H1 (cell line): ENCODE measurements at regions not wholly inside any gene's neighbourhood (a gene's known extent, or its start where the extent isn't known, plus 50 kb on each side); places are given as distances from the start of the nearest gene placed in this dataset.

Experiments
- CTCF ChIA-PET: fragments of 300-600 bp; sonication (Branson Sonifier 250); formaldehyde crosslinking; loops from one replicate; lab custom pipeline; 2021; ENCODE audit not compliant: partially characterized antibody; lab: Charles Lee
- POLR2A ChIA-PET: fragments of 300-600 bp; sonication (Branson Sonifier 250); formaldehyde crosslinking; loops from one replicate; lab custom pipeline; 2021; ENCODE audit warnings: inconsistent platforms; ENCODE audit not compliant: partially characterized antibody; lab: Charles Lee
- DNase-seq, 2 experiments: peaks; one replicate each; pipeline versions ENCODE4 v3.0.0 to v3.0.0-alpha.2; 2010 to 2022; ENCODE audit warnings: low spot score in 2 of 2, low read depth in 1 of 2, mixed read lengths in 1 of 2
- FAIRE-seq: peaks from 2 replicates; lab custom pipeline; 2011; peaks lifted over from hg19 to GRCh38; lab: Jason Lieb, UNC
- H2AFZ ChIP-seq: 2 replicates; pipeline ENCODE4 v1.8.1; 2012; ENCODE audit warnings: low read length, inconsistent platforms
- H2AK5ac ChIP-seq: 2 replicates; pipeline ENCODE4 v1.6.1; 2013; ENCODE audit warnings: low read depth, low read length
- H2BK120ac ChIP-seq: replicated peaks from 2 replicates; pipeline ENCODE3; 2013; ENCODE audit warnings: low read depth, low read length, inconsistent platforms
- H2BK12ac ChIP-seq: 2 replicates; pipeline ENCODE4 v1.6.1; 2013; ENCODE audit warnings: low read depth, low read length
- H2BK15ac ChIP-seq: 2 replicates; pipeline ENCODE4 v1.6.1; 2013; ENCODE audit warnings: low read length
- H2BK20ac ChIP-seq: 2 replicates; pipeline ENCODE4 v1.6.1; 2013; ENCODE audit warnings: low read length
- H2BK5ac ChIP-seq: 2 replicates; pipeline ENCODE4 v1.6.1; 2013; ENCODE audit warnings: low read depth, low read length
- H3K14ac ChIP-seq: 2 replicates; pipeline ENCODE4 v1.6.1; 2013; ENCODE audit warnings: inconsistent platforms; ENCODE audit not compliant: insufficient read length
- H3K18ac ChIP-seq: 2 replicates; pipeline ENCODE4 v1.6.1; 2013; ENCODE audit warnings: low read length; ENCODE audit errors: extremely low read depth
- H3K23ac ChIP-seq: 2 replicates; pipeline ENCODE4 v1.6.1; 2013; ENCODE audit warnings: inconsistent platforms; ENCODE audit not compliant: insufficient read length
- H3K23me2 ChIP-seq: 2 replicates; pipeline ENCODE4 v1.6.1; 2013; ENCODE audit warnings: low read depth, low read length
- H3K27ac ChIP-seq: 2 replicates; pipeline ENCODE4 v1.6.1; 2011; ENCODE audit warnings: low read depth, low read length, inconsistent platforms
- H3K27me3 ChIP-seq, 4 experiments: replicated peaks in 1 of 4; 1 replicate in 1 of 4; 2 replicates in 3 of 4; pipeline versions ENCODE4 v1.6.1 to v1.8.1; 2011 to 2013; ENCODE audit warnings: low read length in 3 of 4, mild to moderate bottlenecking in 3 of 4, inconsistent platforms in 2 of 4, mixed read lengths in 2 of 4, moderate library complexity in 1 of 4; ENCODE audit not compliant: control insufficient read depth in 3 of 4, insufficient read depth in 3 of 4; ENCODE audit errors: extremely low read depth in 1 of 4
- H3K36me3 ChIP-seq, 4 experiments: 2 replicates each; pipeline versions ENCODE4 v1.6.1 to v1.8.1; 2011 to 2013; ENCODE audit warnings: mild to moderate bottlenecking in 4 of 4, low read length in 3 of 4, moderate library complexity in 2 of 4, control low read depth in 1 of 4, inconsistent platforms in 1 of 4; ENCODE audit not compliant: insufficient read depth in 4 of 4, control insufficient read depth in 2 of 4
- H3K4ac ChIP-seq: replicated peaks from 2 replicates; pipeline ENCODE3; 2013; ENCODE audit warnings: low read length, low read depth, mixed read lengths, inconsistent platforms; ENCODE audit not compliant: insufficient read length
- H3K4me1 ChIP-seq, 4 experiments: replicated peaks in 1 of 4; 1 replicate in 1 of 4; 2 replicates in 3 of 4; pipeline versions ENCODE4 v1.6.1 to v1.8.1; 2011 to 2013; ENCODE audit warnings: low read length in 3 of 4, inconsistent platforms in 2 of 4, mixed read lengths in 1 of 4; ENCODE audit not compliant: insufficient read depth in 4 of 4, control insufficient read depth in 3 of 4
- H3K4me2 ChIP-seq, 2 experiments: 2 replicates each; pipeline versions ENCODE4 v1.6.1 to v1.8.1; 2011 to 2013; ENCODE audit warnings: low read depth in 2 of 2, low read length in 2 of 2, control low read depth in 1 of 2, inconsistent platforms in 1 of 2, mild to moderate bottlenecking in 1 of 2; ENCODE audit not compliant: insufficient read depth in 1 of 2
- H3K4me3 ChIP-seq, 4 experiments: fragments of 200-600, 300-600 bp in 1 of 4; sonication (generic), shearing (Covaris generic), sonication (Bioruptor Twin) in 1 of 4; 2 replicates each; pipeline versions ENCODE4 v1.5.1 to v1.8.1; 2011 to 2016; ENCODE audit warnings: low read length in 4 of 4, low read depth in 3 of 4, control low read depth in 2 of 4, inconsistent platforms in 2 of 4, mild to moderate bottlenecking in 2 of 4, mixed read lengths in 1 of 4, moderate library complexity in 1 of 4; ENCODE audit not compliant: insufficient read depth in 2 of 4; ENCODE audit errors: extremely low read depth in 1 of 4
- H3K56ac ChIP-seq: replicated peaks from 2 replicates; pipeline ENCODE3; 2013; ENCODE audit warnings: low read depth, mild to moderate bottlenecking, mixed read lengths, low read length, inconsistent platforms; ENCODE audit not compliant: insufficient read length
- H3K79me1 ChIP-seq: 2 replicates; pipeline ENCODE4 v1.6.1; 2013; ENCODE audit warnings: low read depth, low read length, control low read depth
- H3K79me2 ChIP-seq, 2 experiments: 2 replicates each; pipeline versions ENCODE4 v1.6.1 to v1.8.1; 2012 to 2013; ENCODE audit warnings: low read length in 2 of 2, mild to moderate bottlenecking in 2 of 2, inconsistent platforms in 1 of 2; ENCODE audit not compliant: insufficient read depth in 2 of 2, control insufficient read depth in 1 of 2
- H3K9ac ChIP-seq, 4 experiments: replicated peaks in 1 of 4; 1 replicate in 1 of 4; 2 replicates in 3 of 4; pipeline versions ENCODE4 v1.6.1 to v1.8.1; 2011 to 2013; ENCODE audit warnings: low read depth in 3 of 4, low read length in 3 of 4, control low read depth in 2 of 4, mild to moderate bottlenecking in 2 of 4, moderate library complexity in 2 of 4, inconsistent platforms in 1 of 4; ENCODE audit errors: extremely low read depth in 1 of 4
- H3K9me3 ChIP-seq, 2 experiments: 2 replicates each; pipeline versions ENCODE4 v1.6.1 to v1.8.1; 2012 to 2013; ENCODE audit warnings: mild to moderate bottlenecking in 2 of 2, moderate library complexity in 2 of 2, control low read depth in 1 of 2, inconsistent platforms in 1 of 2, low read depth in 1 of 2, low read length in 1 of 2, mixed read lengths in 1 of 2; ENCODE audit not compliant: insufficient read depth in 2 of 2
- H4K20me1 ChIP-seq, 2 experiments: replicated peaks in 1 of 2; 2 replicates each; pipeline versions ENCODE3 to v1.8.1; 2011 to 2013; ENCODE audit warnings: inconsistent platforms in 2 of 2, low read length in 2 of 2, mild to moderate bottlenecking in 1 of 2; ENCODE audit not compliant: insufficient read depth in 2 of 2, control insufficient read depth in 1 of 2
- H4K5ac ChIP-seq: 2 replicates; pipeline ENCODE4 v1.6.1; 2013; ENCODE audit warnings: low read length, low read depth, mixed read lengths, inconsistent platforms; ENCODE audit not compliant: insufficient read length
- H4K8ac ChIP-seq: 2 replicates; pipeline ENCODE4 v1.8.0; 2013; ENCODE audit warnings: mild to moderate bottlenecking, moderate library complexity, low read length, inconsistent platforms; ENCODE audit not compliant: insufficient read depth; ENCODE audit errors: extremely low read depth
- H4K91ac ChIP-seq: replicated peaks from 2 replicates; pipeline ENCODE3; 2013; ENCODE audit warnings: low read length, mixed read lengths, inconsistent platforms; ENCODE audit not compliant: insufficient read length
- CEBPB ChIP-seq: IDR thresholded peaks from 2 replicates; pipeline ENCODE4 v1.6.1; 2012; ENCODE audit warnings: low read depth, low read length
- SUZ12 ChIP-seq: fragments of 200-600 bp; sonication (generic); IDR thresholded peaks from 2 replicates; pipeline ENCODE4 v1.6.1; 2012; ENCODE audit warnings: mild to moderate bottlenecking, inconsistent platforms, low read length, moderate library complexity, mixed read lengths
- WGBS, 2 experiments: shearing (Covaris generic) in 1 of 2; methylation state at CpG; one replicate each; pipeline versions ENCODE4 v1.1.6 to v1.1.7; 2013 to 2015; ENCODE audit warnings: low lambda C conversion rate in 2 of 2, mixed read lengths in 2 of 2, inconsistent platforms in 1 of 2, low coverage in 1 of 2, missing lambda C conversion rate in 1 of 2; ENCODE audit not compliant: insufficient replicate concordance in 2 of 2, insufficient coverage in 1 of 2, insufficient read length in 1 of 2; ENCODE audit errors: extremely low coverage in 1 of 2, missing lambda C conversion rate in 1 of 2; 5-methylcytosine and 5-hydroxymethylcytosine counted together
- TF ChIP-seq, protein P1 (sequence below): IDR thresholded peaks from 2 replicates; pipeline ENCODE4 v1.6.1; 2012; ENCODE audit warnings: inconsistent platforms

DNA sequence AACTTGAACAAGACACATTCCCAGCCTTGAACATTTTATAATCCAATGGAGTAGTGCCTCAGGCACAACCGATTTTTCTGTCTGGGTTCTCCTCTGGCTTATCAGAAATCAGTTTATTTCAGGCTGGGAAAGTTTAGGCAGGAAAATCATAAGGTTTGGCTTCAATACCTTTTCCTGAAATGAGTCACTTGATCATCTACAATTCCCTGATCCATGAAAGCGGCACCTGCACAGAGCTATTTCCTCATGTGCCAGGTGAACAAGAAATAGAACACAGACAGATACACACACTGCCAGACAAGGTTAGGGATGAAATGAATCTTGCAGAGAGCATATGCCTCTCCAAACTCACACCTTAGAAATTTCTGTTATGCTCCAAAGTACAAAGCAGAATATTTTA lies 106.7 kb upstream of the OR9G4 start:
- Histone ChIP-seq H3K14ac (no peak overlapping the region), H4K91ac (no peak overlapping the region), H3K9me3 (no peaks in the 10 kb centered on the region; a peak in 1 of 4 replicates), H2AFZ (no peak overlapping the region), H3K27ac (no peak overlapping the region), H3K4me3 (no peak overlapping the region), H3K79me2 (no peaks in the 10 kb centered on the region), H4K20me1 (no peaks in the 10 kb centered on the region), H4K5ac (no peak overlapping the region), H3K4me2 (no peak overlapping the region), H2BK15ac (no peak overlapping the region), H4K8ac (no peak overlapping the region), H2BK5ac (no peak overlapping the region), H3K18ac (no peak overlapping the region), H3K23ac (no peak overlapping the region), H3K36me3 (no peaks in the 10 kb centered on the region), H3K4me1 (no peaks in the 10 kb centered on the region), H3K9ac (no peak overlapping the region), H2AK5ac (no peak overlapping the region), H2BK12ac (no peak overlapping the region), H3K27me3 (no peaks in the 10 kb centered on the region), H2BK20ac (no peak overlapping the region), H3K56ac (no peak overlapping the region), H2BK120ac (no peak overlapping the region), H3K79me1 (no peaks in the 10 kb centered on the region), H3K4ac (no peak overlapping the region), H3K23me2 (no peaks in the 10 kb centered on the region)
- POLR2A ChIA-PET, result no interaction called here
- 93% methylated on average over 2 of the region's 2 CpGs; no CpG with 5 or more reads in 1 of the 2 experiments for WGBS, 2 experiments
- FAIRE-seq (no peak), DNase-seq (no peak)
- TF ChIP-seq, protein P1, sequence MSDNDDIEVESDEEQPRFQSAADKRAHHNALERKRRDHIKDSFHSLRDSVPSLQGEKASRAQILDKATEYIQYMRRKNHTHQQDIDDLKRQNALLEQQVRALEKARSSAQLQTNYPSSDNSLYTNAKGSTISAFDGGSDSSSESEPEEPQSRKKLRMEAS, result no peak
- TF ChIP-seq CEBPB (no peak), SUZ12 (no peak)
- CTCF ChIA-PET, result interaction anchor here (0.5 to 1.2 kb wide), 3 partner anchors 20 to 764 kb away, joined by 3 read pairs; no protein-coding TSS in a partner anchor
